Skeletal muscle cell (primary cell): ENCODE measurements at regions not wholly inside any gene's neighbourhood (a gene's known extent, or its start where the extent isn't known, plus 50 kb on each side); places are given as distances from the start of the nearest gene placed in this dataset.

Experiments used
- DNase-seq: peaks from one replicate; pipeline ENCODE4 v3.0.0-alpha.2; 2010; ENCODE audit warnings: low read depth
- H3K4me3 ChIP-seq: 2 replicates; pipeline ENCODE4 v1.5.1; 2011; ENCODE audit warnings: low read depth, mild to moderate bottlenecking, control low read depth, low read length, moderate library complexity

- DNase-seq = no peak
- no peak overlapping the region for H3K4me3 ChIP-seq
Measured at GRCh38 chr22:22048981-22049531, 66.5 kb upstream of the TOP3B start.

- H3K4me3 ChIP-seq = no peak overlapping the region
- no peak for DNase-seq
Measured at GRCh38 chr22:22048318-22048942, 65.8 kb upstream of the TOP3B start.

GRCh38 chr22:22047776-22048175, 65.2 kb upstream of the TOP3B start:
- no peak for DNase-seq
- no peak overlapping the region for H3K4me3 ChIP-seq

GRCh38 chr22:22047266-22047665, 64.7 kb upstream of the TOP3B start:
- no peak for DNase-seq
- H3K4me3 ChIP-seq = no peak overlapping the region

- H3K4me3 ChIP-seq = no peak overlapping the region
- no peak for DNase-seq
Measured at GRCh38 chr22:22046370-22046769, 63.8 kb upstream of the TOP3B start.

- H3K4me3 ChIP-seq = no peak overlapping the region
- DNase-seq = no peak
Measured at GRCh38 chr22:22045571-22046335, 63.2 kb upstream of the TOP3B start.

GRCh38 chr22:22044153-22044552, 61.6 kb upstream of the TOP3B start:
- DNase-seq = no peak
- no peak overlapping the region for H3K4me3 ChIP-seq

- no peak overlapping the region for H3K4me3 ChIP-seq
- DNase-seq = no peak
Measured at GRCh38 chr22:22043296-22044078, 60.9 kb upstream of the TOP3B start.

GRCh38 chr22:22042599-22043295, 60.2 kb upstream of the TOP3B start:
- H3K4me3 ChIP-seq = no peak overlapping the region
- no peak for DNase-seq

- no peak for DNase-seq
- no peak overlapping the region for H3K4me3 ChIP-seq
Measured at GRCh38 chr22:22042009-22042408, 59.4 kb upstream of the TOP3B start.

- H3K4me3 ChIP-seq = no peak overlapping the region
- no peak for DNase-seq
Measured at GRCh38 chr22:22040908-22041307, 58.3 kb upstream of the TOP3B start.

- DNase-seq = no peak
- no peak overlapping the region for H3K4me3 ChIP-seq
Measured at GRCh38 chr22:22040472-22040871, 57.9 kb upstream of the TOP3B start.

- no peak overlapping the region for H3K4me3 ChIP-seq
- DNase-seq = no peak
Measured at GRCh38 chr22:22039286-22040074, 56.9 kb upstream of the TOP3B start.

GRCh38 chr22:22038178-22038880, 55.7 kb upstream of the TOP3B start:
- H3K4me3 ChIP-seq = no peak overlapping the region
- DNase-seq = no peak

- no peak for DNase-seq
- H3K4me3 ChIP-seq = no peak overlapping the region
Measured at GRCh38 chr22:22037740-22038139, 55.2 kb upstream of the TOP3B start.

- DNase-seq = no peak
- no peak overlapping the region for H3K4me3 ChIP-seq
Measured at GRCh38 chr22:22037229-22037628, 54.6 kb upstream of the TOP3B start.

- H3K4me3 ChIP-seq = no peak overlapping the region
- DNase-seq = no peak
Measured at GRCh38 chr22:22036588-22036987, 54.0 kb upstream of the TOP3B start.

GRCh38 chr22:22035771-22036314, 53.3 kb upstream of the TOP3B start:
- no peak overlapping the region for H3K4me3 ChIP-seq
- no peak for DNase-seq
